H1 (cell line): ENCODE measurements at regions not wholly inside any gene's neighbourhood (a gene's known extent, or its start where the extent isn't known, plus 50 kb on each side); places are given as distances from the start of the nearest gene placed in this dataset.

Source experiments
- ATF2 ChIP-seq: IDR thresholded peaks from 2 replicates; pipeline ENCODE4 v1.6.1; 2012; ENCODE audit warnings: low read length, inconsistent platforms
- CTBP2 ChIP-seq: IDR thresholded peaks from 2 replicates; pipeline ENCODE4 v1.7.0; 2011; ENCODE audit warnings: borderline replicate concordance, mild to moderate bottlenecking, moderate library complexity, mixed read lengths, low read length; ENCODE audit not compliant: insufficient read depth, insufficient read length
- RBBP5 ChIP-seq: IDR thresholded peaks from 2 replicates; pipeline ENCODE4 v1.7.1; 2012; ENCODE audit warnings: low read depth, mild to moderate bottlenecking, inconsistent platforms, low read length, moderate library complexity, borderline replicate concordance

DNA sequence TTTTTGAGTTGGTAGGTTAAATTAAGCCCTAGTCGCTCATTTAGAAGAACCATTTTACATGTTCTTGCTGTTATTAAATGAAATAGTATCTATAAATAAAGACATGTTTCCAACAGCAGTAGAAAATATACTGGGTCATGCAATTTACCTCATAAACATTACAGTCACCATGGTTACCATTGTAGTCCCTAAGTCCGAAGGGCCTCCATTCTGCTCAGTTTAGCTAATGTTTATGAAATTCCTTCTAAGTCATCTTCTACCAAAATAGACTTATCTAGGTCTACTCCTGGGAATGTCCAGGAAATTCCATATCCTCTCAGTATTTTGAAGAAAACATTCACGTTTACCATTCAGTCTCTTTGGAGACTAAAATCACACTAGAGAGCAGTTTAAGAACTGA, 292.5 kb upstream of the DCAF8L1 start (continued):
- no peak for TF ChIP-seq ATF2
- TF ChIP-seq CTBP2 = no peak
- TF ChIP-seq RBBP5 = no peak
- TF ChIP-seq, all 59 proteins: peak for 0
